LNCaP clone FGC (cell line): ENCODE measurements at regions not wholly inside any gene's neighbourhood (a gene's known extent, or its start where the extent isn't known, plus 50 kb on each side); places are given as distances from the start of the nearest gene placed in this dataset.

ENCODE experiments used
- DNase-seq: peaks from one replicate; pipeline ENCODE4 v3.0.0-alpha.2; 2011; ENCODE audit warnings: low read depth
- H3K4me3 ChIP-seq: 2 replicates; pipeline ENCODE4 v1.5.1; 2011; ENCODE audit warnings: mild to moderate bottlenecking, low read depth, low read length, control low read depth
- TF ChIP-seq, protein P1 (sequence below): IDR thresholded peaks from 2 replicates; pipeline ENCODE4 v1.5.1; 2012; ENCODE audit warnings: mild to moderate bottlenecking; ENCODE audit not compliant: control insufficient read depth, insufficient read depth; ENCODE audit errors: extremely low read depth

DNA sequence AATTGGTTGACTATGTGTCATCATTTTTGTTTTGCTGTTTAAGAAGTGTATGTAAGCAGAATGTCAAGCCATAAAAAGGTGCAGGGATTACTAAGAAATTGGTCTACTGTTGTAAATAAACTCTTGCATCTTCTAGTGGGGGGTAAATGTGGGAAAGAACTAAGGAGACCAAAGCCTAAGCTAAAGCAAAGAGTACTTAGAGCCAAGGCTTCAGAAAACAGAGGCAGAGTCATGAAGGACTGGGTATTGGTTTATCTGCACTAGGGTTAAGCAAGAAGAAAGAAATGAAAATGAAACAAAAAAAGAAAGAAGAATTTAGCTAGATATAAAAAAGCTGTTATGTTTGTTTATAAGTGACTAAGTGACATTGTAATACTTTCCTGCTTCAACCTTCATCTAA lies 628.1 kb downstream of the METTL15 start:
- no peak for DNase-seq
- H3K4me3 ChIP-seq: no peak overlapping the region
- TF ChIP-seq, protein P1, sequence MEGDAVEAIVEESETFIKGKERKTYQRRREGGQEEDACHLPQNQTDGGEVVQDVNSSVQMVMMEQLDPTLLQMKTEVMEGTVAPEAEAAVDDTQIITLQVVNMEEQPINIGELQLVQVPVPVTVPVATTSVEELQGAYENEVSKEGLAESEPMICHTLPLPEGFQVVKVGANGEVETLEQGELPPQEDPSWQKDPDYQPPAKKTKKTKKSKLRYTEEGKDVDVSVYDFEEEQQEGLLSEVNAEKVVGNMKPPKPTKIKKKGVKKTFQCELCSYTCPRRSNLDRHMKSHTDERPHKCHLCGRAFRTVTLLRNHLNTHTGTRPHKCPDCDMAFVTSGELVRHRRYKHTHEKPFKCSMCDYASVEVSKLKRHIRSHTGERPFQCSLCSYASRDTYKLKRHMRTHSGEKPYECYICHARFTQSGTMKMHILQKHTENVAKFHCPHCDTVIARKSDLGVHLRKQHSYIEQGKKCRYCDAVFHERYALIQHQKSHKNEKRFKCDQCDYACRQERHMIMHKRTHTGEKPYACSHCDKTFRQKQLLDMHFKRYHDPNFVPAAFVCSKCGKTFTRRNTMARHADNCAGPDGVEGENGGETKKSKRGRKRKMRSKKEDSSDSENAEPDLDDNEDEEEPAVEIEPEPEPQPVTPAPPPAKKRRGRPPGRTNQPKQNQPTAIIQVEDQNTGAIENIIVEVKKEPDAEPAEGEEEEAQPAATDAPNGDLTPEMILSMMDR: no peak

DNA sequence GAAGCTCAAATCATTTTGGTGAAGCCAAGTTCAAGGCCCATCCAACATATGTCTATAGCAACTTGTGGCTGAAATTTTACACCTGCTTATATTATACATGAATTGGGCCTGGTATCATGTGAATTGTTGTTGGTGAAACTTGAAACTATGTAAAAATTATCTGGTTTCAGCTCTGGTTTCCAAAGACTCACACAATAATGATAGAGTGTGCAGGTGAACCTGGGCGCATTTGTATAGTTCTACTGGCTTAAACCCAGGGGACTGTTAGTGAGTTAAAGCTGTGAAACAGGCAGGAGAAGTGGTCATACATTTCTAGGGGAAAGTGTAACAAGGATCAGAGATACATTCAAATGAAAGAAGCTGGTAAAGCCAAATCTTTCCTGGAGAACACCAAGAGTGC lies 627.3 kb downstream of the METTL15 start:
- no peak overlapping the region for H3K4me3 ChIP-seq
- TF ChIP-seq, protein P1: no peak
- no peak for DNase-seq

DNA sequence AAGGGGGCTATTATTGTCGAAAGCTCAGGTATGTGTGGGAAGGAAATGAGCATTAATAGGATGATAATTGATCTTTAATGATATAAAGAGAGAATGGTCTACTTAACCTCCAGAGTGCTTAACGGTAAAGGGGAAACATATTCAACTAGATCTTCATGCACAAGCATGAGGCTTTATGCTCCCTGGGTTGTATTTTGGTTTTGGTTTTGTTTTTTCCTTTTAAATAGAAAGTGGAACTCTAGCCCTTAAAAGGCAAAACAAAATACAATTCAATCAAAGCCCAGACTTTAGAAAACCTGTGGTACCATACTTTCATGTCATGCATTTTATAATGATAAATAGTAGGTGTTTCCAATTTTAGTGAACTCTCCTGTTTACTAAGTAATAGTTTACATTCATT lies 622.7 kb downstream of the METTL15 start:
- H3K4me3 ChIP-seq: no peak overlapping the region
- DNase-seq: no peak
- TF ChIP-seq, protein P1: no peak

DNA sequence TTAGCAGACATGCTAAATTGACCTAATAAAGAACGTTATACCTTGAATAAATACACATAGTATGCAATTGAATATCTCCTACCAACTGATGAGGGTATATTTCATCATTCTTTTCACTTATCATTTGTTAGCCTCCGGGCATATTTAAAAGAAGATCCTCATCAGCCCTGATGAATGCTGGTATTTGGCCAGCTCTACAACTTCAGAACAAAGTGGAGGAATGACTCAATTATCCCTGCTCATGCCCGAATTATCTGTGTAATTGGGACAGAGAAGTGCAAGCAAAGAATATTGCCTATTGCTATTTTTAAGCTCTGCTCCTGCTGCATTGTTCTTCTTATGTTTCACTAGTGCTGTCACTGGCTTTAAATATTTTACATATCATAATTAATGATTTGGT lies 622.1 kb downstream of the METTL15 start:
- TF ChIP-seq, protein P1: no peak
- DNase-seq: no peak
- H3K4me3 ChIP-seq: no peak overlapping the region

DNA sequence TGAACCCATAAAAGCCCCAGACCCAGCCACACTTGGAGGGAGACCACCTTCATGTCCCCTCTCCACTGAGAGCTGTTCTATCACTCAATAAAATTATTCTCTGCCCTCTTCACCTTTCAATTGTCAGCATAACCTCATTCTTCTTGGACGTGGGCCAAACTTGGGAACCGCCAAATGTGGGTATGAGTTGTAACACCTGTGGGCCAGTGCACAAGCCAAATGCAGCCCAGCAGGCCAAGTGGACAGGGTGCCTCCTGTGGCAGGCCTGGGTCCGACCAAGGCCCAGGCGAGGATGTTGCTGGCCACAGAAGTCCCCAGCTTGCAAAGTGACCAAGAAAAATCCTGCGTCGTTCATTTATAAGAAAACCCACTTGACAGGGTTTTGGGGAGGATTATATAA lies 621.2 kb downstream of the METTL15 start:
- no peak for DNase-seq
- H3K4me3 ChIP-seq: no peak overlapping the region
- TF ChIP-seq, protein P1: no peak

DNA sequence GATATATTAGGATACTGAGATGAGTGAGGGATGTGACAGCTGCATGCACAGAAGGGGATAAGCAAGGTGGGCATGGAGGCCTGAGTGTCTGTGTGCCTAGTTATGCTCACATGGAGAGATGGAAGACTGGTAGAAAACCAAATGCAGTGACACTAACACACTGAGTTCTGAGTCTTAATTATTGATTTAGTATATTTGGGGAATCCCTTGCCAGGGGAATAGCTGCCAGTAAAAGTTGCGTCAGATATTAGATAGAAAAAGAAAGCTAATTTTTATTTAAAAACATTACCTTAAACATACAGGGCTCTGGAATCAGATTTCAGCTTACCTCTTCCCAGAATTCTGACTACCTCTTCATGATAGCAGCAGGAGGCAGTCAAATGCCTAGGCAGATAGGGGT lies 620.5 kb downstream of the METTL15 start:
- TF ChIP-seq, protein P1: no peak
- H3K4me3 ChIP-seq: no peak overlapping the region
- DNase-seq: no peak

DNA sequence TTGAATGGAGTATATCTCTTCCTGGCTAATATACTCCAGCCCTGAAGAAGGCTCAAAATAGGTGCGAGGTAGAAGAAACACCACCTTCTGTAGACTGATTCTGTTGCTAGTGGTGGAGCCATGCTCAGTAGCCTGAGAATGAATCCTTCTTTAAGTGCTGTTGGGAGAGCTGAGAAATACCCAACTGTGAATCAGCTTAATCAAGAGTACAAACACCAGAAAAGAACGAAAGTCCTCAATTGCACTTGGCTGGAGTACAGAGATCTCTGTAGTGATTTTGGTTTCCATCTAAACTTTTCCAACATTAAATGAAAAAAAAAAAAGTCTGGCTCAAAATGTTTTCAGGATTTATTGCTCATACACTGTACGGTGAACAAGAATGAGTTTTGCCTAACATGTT lies 619.1 kb downstream of the METTL15 start:
- TF ChIP-seq, protein P1: no peak
- no peak overlapping the region for H3K4me3 ChIP-seq
- no peak for DNase-seq
